SW480 (cell line): ENCODE measurements at regions not wholly inside any gene's neighbourhood (a gene's known extent, or its start where the extent isn't known, plus 50 kb on each side); places are given as distances from the start of the nearest gene placed in this dataset.
"Not testable (repeated sequence)": the region's sequence is repeated elsewhere in the genome, so short reads cannot be mapped to it uniquely, and the experiment has no call there.

Source experiments
- DNase-seq: peaks from one replicate; pipeline ENCODE4 v3.0.0-alpha.2; 2016; ENCODE audit warnings: low spot score

GRCh38 chr3:174541708-174542315, 317.3 kb upstream of the NAALADL2 start:
- DNase-seq: no peak

- DNase-seq: no peak
These were observed 311.2 kb upstream of the NAALADL2 start for GRCh38 chr3:174547801-174548435.

GRCh38 chr3:174548841-174549623, 310.1 kb upstream of the NAALADL2 start:
- no peak for DNase-seq

DNA sequence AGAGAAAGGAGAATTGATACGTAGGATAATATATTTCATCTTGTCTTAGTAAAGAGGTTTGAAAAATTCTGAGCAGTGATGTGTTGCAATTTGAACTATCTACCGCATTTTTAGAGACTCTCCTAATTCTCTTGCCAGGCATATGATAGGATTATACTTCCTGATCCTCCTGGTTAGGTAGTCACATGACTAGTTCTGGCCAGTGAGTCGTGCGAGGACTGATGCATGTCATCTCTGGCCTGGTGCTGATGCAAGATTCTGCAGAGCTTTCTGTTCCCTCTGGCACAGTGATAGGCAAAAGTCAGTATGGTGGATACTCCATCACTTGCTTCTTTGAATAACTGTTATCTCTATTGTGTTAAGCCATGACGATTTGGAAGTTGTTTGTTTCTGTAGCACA, 277.6 kb upstream of the NAALADL2 start:
- no peak for DNase-seq

- no peak for DNase-seq
These were observed 275.7 kb upstream of the NAALADL2 start for GRCh38 chr3:174583396-174583795.

DNA sequence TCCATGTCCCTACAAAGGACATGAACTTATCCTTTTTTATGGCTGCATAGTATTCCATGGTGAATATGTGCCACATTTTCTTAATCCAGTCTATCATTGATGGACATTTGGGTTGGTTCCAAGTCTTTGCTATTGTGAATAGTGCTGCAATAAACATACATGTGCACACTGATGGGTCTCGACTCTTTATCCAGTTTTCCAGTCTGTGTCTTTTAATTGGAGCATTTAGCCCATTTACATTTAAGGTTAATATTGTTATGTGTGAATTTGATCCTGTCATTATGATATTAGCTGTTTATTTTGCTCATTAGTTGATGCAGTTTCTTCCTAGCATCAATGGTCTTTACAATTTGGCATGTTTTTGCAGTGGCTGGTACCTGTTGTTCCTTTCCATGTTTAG, 272.0 kb upstream of the NAALADL2 start:
- not testable (repeated sequence) for DNase-seq

DNA sequence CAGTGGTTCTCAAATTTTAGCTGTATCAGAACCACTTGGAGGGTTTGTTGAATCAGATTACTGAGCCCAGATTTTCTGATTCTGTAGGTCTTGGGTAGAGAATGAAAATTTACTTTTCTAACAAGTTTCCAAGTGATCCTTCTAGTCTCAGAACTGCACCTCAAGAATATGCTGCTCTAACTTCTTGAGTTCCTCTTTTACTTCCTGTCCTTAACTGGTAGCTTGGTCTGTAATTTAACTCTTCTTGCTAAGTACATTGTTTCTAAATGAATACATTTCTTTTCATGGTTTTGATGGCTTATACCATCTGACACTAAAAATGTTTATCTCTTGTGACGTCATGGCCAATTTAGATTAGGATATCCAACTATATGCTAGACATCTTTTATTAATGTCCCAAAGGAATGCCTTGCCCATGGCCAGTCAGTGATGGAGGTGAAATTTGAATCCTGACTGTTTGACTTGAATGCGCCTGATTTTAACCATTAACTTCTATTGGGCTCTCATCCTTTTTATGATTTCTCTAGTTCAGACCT, 262.6 kb upstream of the NAALADL2 start:
- no peak for DNase-seq

DNA sequence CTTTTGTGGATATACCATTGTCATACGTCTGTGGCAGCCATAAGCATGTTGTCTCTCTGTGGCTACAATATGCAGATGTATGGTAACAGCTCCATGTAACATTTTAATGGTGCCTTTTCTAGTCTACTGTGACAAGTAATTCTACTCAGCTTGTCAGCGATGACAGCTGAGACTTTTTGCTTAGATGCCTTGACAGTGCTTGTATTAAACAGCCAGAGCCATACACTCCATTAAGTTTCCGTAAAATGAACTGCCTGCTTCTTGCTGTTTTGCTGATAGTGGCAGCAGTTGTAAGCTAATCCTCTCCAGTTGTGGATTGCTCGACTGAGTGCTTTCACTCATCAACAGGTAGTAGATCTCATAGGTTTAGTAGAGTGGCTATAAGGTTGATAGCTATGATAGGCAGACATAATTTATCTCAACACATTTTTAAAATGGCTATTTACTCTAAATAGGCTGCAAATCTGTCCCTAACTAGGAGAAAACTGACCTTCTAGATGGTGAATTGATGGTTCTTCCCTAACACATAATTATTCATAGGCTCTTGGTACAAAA, 260.2 kb upstream of the NAALADL2 start:
- no peak for DNase-seq

GRCh38 chr3:174613173-174613572, 246.0 kb upstream of the NAALADL2 start:
- no peak for DNase-seq

GRCh38 chr3:174614036-174614435, 245.1 kb upstream of the NAALADL2 start:
- DNase-seq: no peak

- no peak for DNase-seq
These were observed 240.6 kb upstream of the NAALADL2 start for GRCh38 chr3:174618368-174619080.

DNA sequence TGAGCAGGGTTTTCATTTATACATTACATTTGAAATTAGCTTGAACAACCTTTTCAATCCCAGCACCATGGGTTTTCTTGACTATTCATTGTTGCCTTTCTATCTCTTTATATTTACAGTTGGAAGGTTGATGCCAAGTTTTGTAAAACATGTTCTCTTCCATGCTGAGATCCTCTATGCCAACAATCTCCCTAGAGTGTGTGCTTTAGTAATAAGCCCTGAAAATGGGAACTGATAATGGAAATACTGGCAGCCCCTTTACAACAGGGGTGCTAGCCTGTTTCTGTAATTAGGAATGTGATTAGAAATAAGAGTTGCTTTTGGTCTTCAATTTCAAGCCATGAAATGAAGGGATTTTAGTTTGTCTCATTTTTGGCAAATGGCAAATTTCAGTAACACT, 239.9 kb upstream of the NAALADL2 start:
- no peak for DNase-seq

GRCh38 chr3:174620138-174620537, 239.0 kb upstream of the NAALADL2 start:
- DNase-seq: no peak

DNA sequence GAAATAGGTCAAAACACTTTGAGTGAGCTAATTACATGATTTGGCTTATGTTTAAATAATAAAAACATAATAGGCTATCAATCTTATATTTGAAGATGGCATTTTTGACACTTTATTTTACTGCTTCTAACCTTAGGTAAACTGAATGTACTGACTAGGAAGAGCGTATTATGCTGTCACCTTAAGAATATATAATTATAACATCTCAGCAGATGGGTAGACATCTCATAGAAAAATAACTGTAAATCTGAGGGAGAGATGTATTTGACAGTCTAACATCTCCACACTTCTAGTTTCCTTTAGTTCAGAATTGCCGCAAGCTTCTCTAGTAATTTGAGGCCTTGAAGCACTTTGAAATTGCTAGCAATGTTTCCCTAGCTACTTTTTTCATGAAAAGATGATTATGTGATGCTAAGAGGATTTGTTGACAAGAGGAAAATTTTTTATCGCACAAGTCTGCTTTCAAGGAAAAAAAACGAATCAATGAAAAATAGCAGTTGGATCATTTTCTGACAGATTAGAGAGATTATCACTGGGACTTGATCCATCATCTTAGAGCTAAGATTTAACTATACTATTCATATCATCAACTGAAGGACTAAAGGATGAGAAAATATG, 238.2 kb upstream of the NAALADL2 start:
- no peak for DNase-seq

DNA sequence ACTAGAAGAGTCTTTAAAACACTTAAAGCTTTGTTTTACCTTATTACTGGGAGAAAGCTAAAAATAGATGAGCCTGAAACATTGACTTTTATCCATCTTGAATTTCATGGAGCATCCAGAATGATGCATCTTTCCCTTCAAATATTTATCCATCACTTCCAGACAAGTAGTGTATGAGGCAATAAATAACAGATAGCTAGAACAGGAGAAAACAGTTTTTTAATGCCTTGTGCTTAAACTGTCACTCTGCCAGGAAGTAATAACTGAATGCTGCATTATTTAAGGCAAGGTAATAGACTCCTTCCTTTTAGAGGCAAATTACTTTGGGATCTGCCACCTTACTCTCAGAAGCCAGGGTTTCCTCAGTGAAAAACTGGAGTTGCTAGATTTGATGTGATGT, 225.8 kb upstream of the NAALADL2 start:
- DNase-seq: no peak

GRCh38 chr3:174636451-174636850, 222.7 kb upstream of the NAALADL2 start:
- DNase-seq: no peak

DNA sequence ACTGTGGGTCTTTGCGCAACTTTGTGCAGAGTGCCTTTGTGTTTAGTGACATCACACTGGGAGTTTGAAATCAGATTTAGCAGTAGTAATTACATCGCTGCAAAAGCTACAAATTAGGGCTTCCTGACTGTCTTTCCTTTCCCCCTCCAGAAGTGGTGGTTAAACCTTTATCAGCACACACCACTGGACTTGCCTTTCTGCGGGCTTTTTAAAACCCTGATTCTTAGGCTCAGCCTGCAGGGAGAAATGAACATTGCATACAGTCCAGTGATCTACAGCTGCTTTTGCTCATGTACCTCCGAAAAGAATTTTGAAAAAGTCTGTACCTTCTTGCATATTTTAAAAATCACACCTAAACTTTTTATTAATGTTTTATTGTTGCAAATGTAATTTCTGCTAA, 219.7 kb upstream of the NAALADL2 start:
- DNase-seq: no peak

DNA sequence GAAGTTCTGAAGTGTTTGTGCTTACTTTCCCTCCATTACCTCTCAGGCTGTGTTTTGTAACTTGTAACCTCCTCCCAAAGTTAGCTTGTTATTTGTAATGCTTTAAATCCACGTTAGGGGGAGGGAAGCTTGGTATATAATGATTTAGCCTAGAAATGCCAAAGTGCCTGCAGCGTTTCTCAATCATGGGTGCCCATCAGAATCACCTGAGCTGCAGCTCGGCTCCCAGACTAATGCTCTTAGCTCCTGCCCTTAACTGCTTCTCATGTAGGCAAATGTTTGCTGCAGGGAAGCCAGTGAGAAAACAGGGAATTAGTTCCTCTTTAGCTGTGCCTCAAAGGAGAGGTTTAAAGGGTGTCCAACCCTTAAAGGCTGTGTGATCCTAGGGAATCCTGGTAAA, 219.2 kb upstream of the NAALADL2 start:
- no peak for DNase-seq

GRCh38 chr3:174640932-174641331, 218.2 kb upstream of the NAALADL2 start:
- DNase-seq: no peak

- no peak for DNase-seq
These were observed 214.8 kb upstream of the NAALADL2 start for GRCh38 chr3:174644287-174644686.

DNA sequence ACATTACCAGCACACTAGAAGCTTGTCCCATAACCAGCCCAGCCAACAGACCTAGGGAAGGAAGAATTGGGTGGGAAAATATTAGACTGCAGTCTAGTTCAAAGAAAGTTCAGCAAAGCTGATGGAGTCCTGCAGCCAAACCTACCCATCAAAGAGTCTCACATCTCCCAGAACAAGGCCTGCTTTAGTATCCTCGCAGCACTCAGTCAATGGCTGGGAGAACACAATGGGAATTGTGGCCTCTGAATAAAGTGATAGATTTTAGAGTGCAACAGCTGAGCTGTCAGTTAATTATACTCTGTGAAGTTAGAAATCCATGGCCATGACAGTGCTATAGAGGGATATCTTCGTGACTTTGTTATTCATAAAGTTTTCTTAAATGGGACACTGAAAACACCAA, 207.2 kb upstream of the NAALADL2 start:
- no peak for DNase-seq

GRCh38 chr3:174659511-174659910, 199.6 kb upstream of the NAALADL2 start:
- no peak for DNase-seq
